ENCODE measurements at regions not wholly inside any gene's neighbourhood (a gene's known extent, or its start where the extent isn't known, plus 50 kb on each side); places are given as distances from the start of the nearest gene placed in this dataset.

DNA sequence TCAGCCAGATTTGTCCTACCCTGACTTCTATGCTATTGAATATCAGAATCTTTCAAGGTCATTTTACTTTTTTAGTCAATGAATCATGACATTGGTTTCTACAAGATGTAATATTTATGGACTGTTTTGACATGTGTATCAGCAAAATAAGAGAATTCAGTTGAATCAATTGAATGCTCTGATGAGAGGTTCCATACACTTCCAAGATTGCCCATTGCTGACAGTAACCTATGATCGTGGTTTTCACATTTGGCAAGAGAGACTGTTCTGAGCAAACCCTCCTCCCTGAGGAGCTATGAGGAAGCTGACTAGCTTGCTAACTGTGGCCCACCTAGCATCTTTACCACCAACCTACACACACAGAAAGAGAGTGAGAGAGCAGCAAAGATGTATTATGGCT lies 56.7 kb upstream of the FST start:
- ChIA-PET CTCF (no interaction called here), POLR2A (no interaction called here)
- TF ChIP-seq, protein P1, sequence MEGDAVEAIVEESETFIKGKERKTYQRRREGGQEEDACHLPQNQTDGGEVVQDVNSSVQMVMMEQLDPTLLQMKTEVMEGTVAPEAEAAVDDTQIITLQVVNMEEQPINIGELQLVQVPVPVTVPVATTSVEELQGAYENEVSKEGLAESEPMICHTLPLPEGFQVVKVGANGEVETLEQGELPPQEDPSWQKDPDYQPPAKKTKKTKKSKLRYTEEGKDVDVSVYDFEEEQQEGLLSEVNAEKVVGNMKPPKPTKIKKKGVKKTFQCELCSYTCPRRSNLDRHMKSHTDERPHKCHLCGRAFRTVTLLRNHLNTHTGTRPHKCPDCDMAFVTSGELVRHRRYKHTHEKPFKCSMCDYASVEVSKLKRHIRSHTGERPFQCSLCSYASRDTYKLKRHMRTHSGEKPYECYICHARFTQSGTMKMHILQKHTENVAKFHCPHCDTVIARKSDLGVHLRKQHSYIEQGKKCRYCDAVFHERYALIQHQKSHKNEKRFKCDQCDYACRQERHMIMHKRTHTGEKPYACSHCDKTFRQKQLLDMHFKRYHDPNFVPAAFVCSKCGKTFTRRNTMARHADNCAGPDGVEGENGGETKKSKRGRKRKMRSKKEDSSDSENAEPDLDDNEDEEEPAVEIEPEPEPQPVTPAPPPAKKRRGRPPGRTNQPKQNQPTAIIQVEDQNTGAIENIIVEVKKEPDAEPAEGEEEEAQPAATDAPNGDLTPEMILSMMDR (IDR thresholded peaks at IDR 0.05; ENCODE audit: insufficient read depth, low read length, missing control alignments) = no peak
- H3K4me3 ChIP-seq (ENCODE audit: low read depth, low read length) = no peak overlapping the region
- no peak for DNase-seq (ENCODE audit: low read depth, low spot score)

GRCh38 chr5:53424686-53425615 lies 55.5 kb upstream of the FST start:
- H3K4me3 ChIP-seq (ENCODE audit: low read depth, low read length) = no peak overlapping the region
- CTCF ChIA-PET = interaction anchor here (0.7 kb wide), 1 partner anchor 519 kb away, joined by 3 read pairs; no protein-coding TSS in a partner anchor
- no peak for DNase-seq (ENCODE audit: low read depth, low spot score)
- TF ChIP-seq, protein P1 (IDR thresholded peaks at IDR 0.05; ENCODE audit: insufficient read depth, low read length, missing control alignments) = no peak
- POLR2A ChIA-PET = interaction anchor here (0.6 kb wide), 1 partner anchor 91 kb away, joined by 4 read pairs; no protein-coding TSS in a partner anchor

GRCh38 chr5:53425687-53426511 lies 54.5 kb upstream of the FST start:
- no peak overlapping the region for H3K4me3 ChIP-seq (ENCODE audit: low read depth, low read length)
- POLR2A ChIA-PET = interaction anchor here (0.6 kb wide), 2 partner anchors 91 to 92 kb away, joined by 3 to 4 read pairs; no protein-coding TSS in a partner anchor
- TF ChIP-seq, protein P1 (IDR thresholded peaks at IDR 0.05; ENCODE audit: insufficient read depth, low read length, missing control alignments) = no peak
- DNase-seq (ENCODE audit: low read depth, low spot score) = no peak
- CTCF ChIA-PET = interaction anchor here (0.7 to 2.1 kb wide), 4 partner anchors 13 to 808 kb away, joined by 3 to 8 read pairs (median 3); no protein-coding TSS in a partner anchor

DNA sequence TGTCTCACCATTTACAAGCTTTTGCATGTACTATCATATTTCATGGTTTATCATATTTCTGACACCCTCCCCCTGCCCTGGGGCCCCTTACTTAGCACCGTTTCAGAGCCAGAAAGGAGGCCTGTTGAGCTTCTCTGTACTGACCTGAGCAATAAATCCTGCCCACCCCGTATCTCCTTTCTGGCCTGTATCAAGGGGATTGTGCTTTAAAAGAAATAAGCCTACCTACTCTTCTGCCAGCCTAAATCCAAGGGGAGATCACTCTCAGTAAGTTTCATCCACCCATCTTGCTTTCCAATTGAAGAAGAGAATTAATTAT lies 54.0 kb upstream of the FST start:
- POLR2A ChIA-PET = interaction anchor here (0.6 kb wide), 1 partner anchor 92 kb away, joined by 3 read pairs; no protein-coding TSS in a partner anchor
- DNase-seq (ENCODE audit: low read depth, low spot score) = no peak
- H3K4me3 ChIP-seq (ENCODE audit: low read depth, low read length) = no peak overlapping the region
- TF ChIP-seq, protein P1 (IDR thresholded peaks at IDR 0.05; ENCODE audit: insufficient read depth, low read length, missing control alignments) = no peak
- CTCF ChIA-PET = interaction anchor here (0.8 to 2.1 kb wide), 3 partner anchors 12 to 808 kb away, joined by 3 to 8 read pairs (median 3); no protein-coding TSS in a partner anchor

- POLR2A ChIA-PET = interaction anchor here (0.6 kb wide), 1 partner anchor 92 kb away, joined by 3 read pairs; no protein-coding TSS in a partner anchor
- no peak overlapping the region for H3K4me3 ChIP-seq (ENCODE audit: low read depth, low read length)
- CTCF ChIA-PET = interaction anchor here (0.7 to 2.1 kb wide), 5 partner anchors 12 to 808 kb away, joined by 3 to 8 read pairs (median 3); no protein-coding TSS in a partner anchor
- TF ChIP-seq, protein P1 (IDR thresholded peaks at IDR 0.05; ENCODE audit: insufficient read depth, low read length, missing control alignments) = no peak
- no peak for DNase-seq (ENCODE audit: low read depth, low spot score)
These were observed 53.6 kb upstream of the FST start for GRCh38 chr5:53426878-53427277.
